AG04449 (cell line): ENCODE measurements at regions not wholly inside any gene's neighbourhood (a gene's known extent, or its start where the extent isn't known, plus 50 kb on each side); places are given as distances from the start of the nearest gene placed in this dataset.

ENCODE experiments used
- CTCF ChIA-PET: fragments of 350-600 bp; formaldehyde crosslinking; extraction: SDS; loops from one replicate; lab custom pipeline; 2021; ENCODE audit warnings: antibody characterized with exemption; lab: Yijun Ruan, JAX
- POLR2A ChIA-PET: fragments of 400-600, 350-600 bp; formaldehyde crosslinking; extraction: SDS; loops from one replicate; lab custom pipeline; 2020; ENCODE audit warnings: antibody characterized with exemption, inconsistent platforms; lab: Yijun Ruan, JAX
- DNase-seq: peaks from one replicate; pipeline ENCODE4 v3.0.0-alpha.2; 2010; ENCODE audit warnings: low read depth, low spot score
- H3K4me3 ChIP-seq: 2 replicates; pipeline ENCODE4 v1.5.1; 2011; ENCODE audit warnings: low read depth, mild to moderate bottlenecking, control low read depth, low read length
- TF ChIP-seq, protein P1 (sequence below): IDR thresholded peaks from one replicate; pipeline ENCODE4 v1.5.1; 2011; ENCODE audit warnings: mild to moderate bottlenecking, moderate library complexity, low read length, control low read depth, inconsistent platforms; ENCODE audit not compliant: insufficient read depth; ENCODE audit errors: missing control alignments

- H3K4me3 ChIP-seq = no peak overlapping the region
- POLR2A ChIA-PET = no interaction called here
Measured at GRCh38 chr16:64450177-64450576, 671.7 kb downstream of the CDH11 start.

DNA sequence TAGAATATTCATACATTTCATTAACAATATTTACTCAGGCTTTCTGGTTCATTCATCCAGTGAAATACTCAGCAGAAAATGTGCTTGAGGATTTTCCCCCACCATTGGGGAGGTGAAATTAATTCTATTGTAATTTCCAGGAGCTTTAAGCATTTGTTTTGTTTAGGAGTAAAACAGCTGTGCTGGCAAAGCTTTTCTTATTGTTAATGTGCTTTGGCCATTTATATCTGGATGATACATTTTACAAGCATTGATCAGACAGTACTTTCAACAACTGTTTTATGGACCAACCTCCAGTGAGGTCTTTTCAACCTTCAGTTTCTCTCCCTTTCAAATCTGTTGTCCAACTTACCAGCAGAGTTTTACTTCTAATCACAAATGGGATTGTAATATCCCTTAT, 672.4 kb downstream of the CDH11 start:
- CTCF ChIA-PET = interaction anchor here (1.0 kb wide), 1 partner anchor 12 kb away, joined by 3 read pairs; no protein-coding TSS in a partner anchor
- POLR2A ChIA-PET = no interaction called here
- DNase-seq = no peak
- no peak overlapping the region for H3K4me3 ChIP-seq
- TF ChIP-seq, protein P1, sequence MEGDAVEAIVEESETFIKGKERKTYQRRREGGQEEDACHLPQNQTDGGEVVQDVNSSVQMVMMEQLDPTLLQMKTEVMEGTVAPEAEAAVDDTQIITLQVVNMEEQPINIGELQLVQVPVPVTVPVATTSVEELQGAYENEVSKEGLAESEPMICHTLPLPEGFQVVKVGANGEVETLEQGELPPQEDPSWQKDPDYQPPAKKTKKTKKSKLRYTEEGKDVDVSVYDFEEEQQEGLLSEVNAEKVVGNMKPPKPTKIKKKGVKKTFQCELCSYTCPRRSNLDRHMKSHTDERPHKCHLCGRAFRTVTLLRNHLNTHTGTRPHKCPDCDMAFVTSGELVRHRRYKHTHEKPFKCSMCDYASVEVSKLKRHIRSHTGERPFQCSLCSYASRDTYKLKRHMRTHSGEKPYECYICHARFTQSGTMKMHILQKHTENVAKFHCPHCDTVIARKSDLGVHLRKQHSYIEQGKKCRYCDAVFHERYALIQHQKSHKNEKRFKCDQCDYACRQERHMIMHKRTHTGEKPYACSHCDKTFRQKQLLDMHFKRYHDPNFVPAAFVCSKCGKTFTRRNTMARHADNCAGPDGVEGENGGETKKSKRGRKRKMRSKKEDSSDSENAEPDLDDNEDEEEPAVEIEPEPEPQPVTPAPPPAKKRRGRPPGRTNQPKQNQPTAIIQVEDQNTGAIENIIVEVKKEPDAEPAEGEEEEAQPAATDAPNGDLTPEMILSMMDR = no peak

More at GRCh38 chr16:64450177-64450576, 671.7 kb downstream of the CDH11 start:
- TF ChIP-seq, protein P1 = no peak
- CTCF ChIA-PET = interaction anchor here (1.0 kb wide), 1 partner anchor 13 kb away, joined by 3 read pairs; no protein-coding TSS in a partner anchor
- DNase-seq = no peak

GRCh38 chr16:64445649-64446048, 676.2 kb downstream of the CDH11 start:
- no peak overlapping the region for H3K4me3 ChIP-seq
- TF ChIP-seq, protein P1 = no peak
- CTCF ChIA-PET = interaction anchor here (0.6 to 1.6 kb wide), 3 partner anchors 14 to 672 kb away, joined by 3 to 5 read pairs (median 3); no protein-coding TSS in a partner anchor
- POLR2A ChIA-PET = no interaction called here
- DNase-seq = no peak

- CTCF ChIA-PET = interaction anchor here (1.2 kb wide), 1 partner anchor 355 kb away, joined by 3 read pairs; no protein-coding TSS in a partner anchor
- H3K4me3 ChIP-seq = no peak overlapping the region
- TF ChIP-seq, protein P1 = no peak
- POLR2A ChIA-PET = no interaction called here
- DNase-seq = no peak
Measured at GRCh38 chr16:64445245-64445644, 676.6 kb downstream of the CDH11 start.

- ChIA-PET CTCF (no interaction called here), POLR2A (interaction anchor here (1.1 kb wide), 1 partner anchor 311 kb away, joined by 3 read pairs; no protein-coding TSS in a partner anchor)
- TF ChIP-seq, protein P1 = no peak
- H3K4me3 ChIP-seq = no peak overlapping the region
- peak; percentile 95 for DNase-seq
Measured at GRCh38 chr16:64440421-64440831, 681.4 kb downstream of the CDH11 start.

DNA sequence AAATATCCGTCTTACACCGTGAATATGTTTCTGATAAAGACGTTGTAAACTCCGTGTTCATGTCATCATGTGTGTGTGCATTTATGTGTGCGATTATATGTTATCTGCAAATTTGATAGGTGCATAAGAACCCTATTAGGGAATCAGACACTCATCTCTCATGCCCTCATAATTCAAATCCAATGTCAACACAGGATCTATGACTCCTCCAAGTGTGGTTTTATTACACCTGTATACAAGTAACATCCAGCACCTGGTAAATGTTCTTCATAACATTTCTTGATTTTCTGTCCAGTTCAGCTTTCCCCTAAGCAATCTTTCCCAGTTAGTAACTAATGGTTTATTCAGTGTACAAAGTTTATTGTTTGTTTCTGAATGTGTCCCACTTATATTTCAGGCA, 681.9 kb downstream of the CDH11 start:
- POLR2A ChIA-PET = interaction anchor here (1.1 kb wide), 1 partner anchor 312 kb away, joined by 3 read pairs; no protein-coding TSS in a partner anchor
- CTCF ChIA-PET = no interaction called here
- no peak for DNase-seq
- no peak overlapping the region for H3K4me3 ChIP-seq
- TF ChIP-seq, protein P1 = no peak
